OCI-LY3 (cell line): ENCODE measurements at regions not wholly inside any gene's neighbourhood (a gene's known extent, or its start where the extent isn't known, plus 50 kb on each side); places are given as distances from the start of the nearest gene placed in this dataset.

ENCODE experiments used
- H2AFZ ChIP-seq: fragments of 200-600, 300-600 bp; shearing (Covaris generic); 2 replicates; pipeline ENCODE4 v1.6.0; 2014; ENCODE audit warnings: antibody characterized with exemption, low read depth, low read length
- H3K27ac ChIP-seq: fragments of 200-600, 300-600 bp; sonication (generic); 2 replicates; pipeline ENCODE4 v1.5.1; 2014; ENCODE audit warnings: mild to moderate bottlenecking, low read length, moderate library complexity, mixed read lengths
- H3K27me3 ChIP-seq: fragments of 200-600, 300-600 bp; sonication (generic); 2 replicates; pipeline ENCODE4 v1.6.1; 2014; ENCODE audit warnings: low read depth, low read length, mixed read lengths
- H3K36me3 ChIP-seq: fragments of 200-600, 300-600 bp; sonication (generic); replicated peaks from 2 replicates; pipeline ENCODE3; 2014; ENCODE audit warnings: low read depth, low read length, mixed read lengths
- H3K4me1 ChIP-seq: fragments of 300-600, 200-600 bp; sonication (generic); 2 replicates; pipeline ENCODE4 v1.6.1; 2014; ENCODE audit warnings: low read length, mixed read lengths
- H3K4me2 ChIP-seq: fragments of 200-600, 300-600 bp; sonication (generic); 2 replicates; pipeline ENCODE4 v1.6.1; 2014; ENCODE audit warnings: low read length, mixed read lengths
- H3K4me3 ChIP-seq: fragments of 300-600, 200-600 bp; sonication (generic); 2 replicates; pipeline ENCODE4 v1.5.1; 2014; ENCODE audit warnings: antibody characterized with exemption, mild to moderate bottlenecking, low read length, moderate library complexity
- H3K79me2 ChIP-seq: fragments of 300-600, 200-600 bp; shearing (Covaris generic); 2 replicates; pipeline ENCODE4 v1.6.1; 2014; ENCODE audit warnings: mild to moderate bottlenecking, low read length, mixed read lengths
- H3K9ac ChIP-seq: fragments of 300-600, 200-600 bp; shearing (Covaris generic); 2 replicates; pipeline ENCODE4 v1.6.0; 2014; ENCODE audit warnings: mild to moderate bottlenecking, low read length, moderate library complexity
- H3K9me3 ChIP-seq: fragments of 200-600, 300-600 bp; shearing (Covaris generic); 2 replicates; pipeline ENCODE4 v1.6.1; 2014; ENCODE audit warnings: low read length, mixed read lengths; ENCODE audit not compliant: insufficient read depth
- H4K20me1 ChIP-seq: fragments of 200-600, 300-600 bp; sonication (generic); 2 replicates; pipeline ENCODE4 v1.6.1; 2016; ENCODE audit warnings: low read length, mixed read lengths; ENCODE audit not compliant: insufficient read depth
- EZH2phosphoT487 ChIP-seq: fragments of 200-600 bp; shearing (Covaris generic); IDR thresholded peaks from 2 replicates; pipeline ENCODE4 v1.6.1; 2018; ENCODE audit warnings: antibody characterized with exemption, mixed run types, low read depth
- TF ChIP-seq, protein P1 (sequence below): fragments of 200-600, 300-600 bp; sonication (generic); IDR thresholded peaks from 2 replicates; pipeline ENCODE4 v1.5.1; 2014; ENCODE audit warnings: antibody characterized with exemption, low read length, low read depth

- Histone ChIP-seq H4K20me1 (no peaks in the 10 kb centered on the region), H2AFZ (peak overlapping the region; percentile 92), H3K36me3 (no peaks in the 10 kb centered on the region), H3K4me2 (peak overlapping the region; percentile 91), H3K79me2 (no peaks in the 10 kb centered on the region), H3K27me3 (no peaks in the 10 kb centered on the region), H3K4me3 (peak overlapping the region; percentile 71), H3K27ac (peak overlapping the region; percentile 64), H3K9ac (peak overlapping the region; percentile 63; the same call in 1 of the 2 replicates), H3K9me3 (0 out of 2 replicates have a peak, but pooled peaks cover 5% of the 10 kb centered on the region), H3K4me1 (peaks cover 19% of the 10 kb centered on the region)
- no peak for TF ChIP-seq EZH2phosphoT487
- TF ChIP-seq, protein P1, sequence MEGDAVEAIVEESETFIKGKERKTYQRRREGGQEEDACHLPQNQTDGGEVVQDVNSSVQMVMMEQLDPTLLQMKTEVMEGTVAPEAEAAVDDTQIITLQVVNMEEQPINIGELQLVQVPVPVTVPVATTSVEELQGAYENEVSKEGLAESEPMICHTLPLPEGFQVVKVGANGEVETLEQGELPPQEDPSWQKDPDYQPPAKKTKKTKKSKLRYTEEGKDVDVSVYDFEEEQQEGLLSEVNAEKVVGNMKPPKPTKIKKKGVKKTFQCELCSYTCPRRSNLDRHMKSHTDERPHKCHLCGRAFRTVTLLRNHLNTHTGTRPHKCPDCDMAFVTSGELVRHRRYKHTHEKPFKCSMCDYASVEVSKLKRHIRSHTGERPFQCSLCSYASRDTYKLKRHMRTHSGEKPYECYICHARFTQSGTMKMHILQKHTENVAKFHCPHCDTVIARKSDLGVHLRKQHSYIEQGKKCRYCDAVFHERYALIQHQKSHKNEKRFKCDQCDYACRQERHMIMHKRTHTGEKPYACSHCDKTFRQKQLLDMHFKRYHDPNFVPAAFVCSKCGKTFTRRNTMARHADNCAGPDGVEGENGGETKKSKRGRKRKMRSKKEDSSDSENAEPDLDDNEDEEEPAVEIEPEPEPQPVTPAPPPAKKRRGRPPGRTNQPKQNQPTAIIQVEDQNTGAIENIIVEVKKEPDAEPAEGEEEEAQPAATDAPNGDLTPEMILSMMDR: no peak
Measured at GRCh38 chr1:186512698-186513457, 52.0 kb upstream of the PDC start.

- Histone ChIP-seq H3K4me1 (peaks cover 19% of the 10 kb centered on the region), H3K9ac (peak overlapping the region; percentile 63), H3K4me2 (peak overlapping the region; percentile 91), H3K9me3 (0 out of 2 replicates have a peak, but pooled peaks cover 5% of the 10 kb centered on the region), H3K4me3 (peak overlapping the region; percentile 71), H3K79me2 (no peaks in the 10 kb centered on the region), H3K27ac (peak overlapping the region; percentile 64), H4K20me1 (no peaks in the 10 kb centered on the region), H3K27me3 (no peaks in the 10 kb centered on the region), H2AFZ (peak overlapping the region; percentile 92), H3K36me3 (no peaks in the 10 kb centered on the region)
- no peak for TF ChIP-seq EZH2phosphoT487
- TF ChIP-seq, protein P1: no peak
Measured at GRCh38 chr1:186511761-186512637, 51.1 kb upstream of the PDC start.
